H9 (cell line): ENCODE measurements at regions not wholly inside any gene's neighbourhood (a gene's known extent, or its start where the extent isn't known, plus 50 kb on each side); places are given as distances from the start of the nearest gene placed in this dataset.

Source experiments
- DNase-seq: peaks from one replicate; pipeline ENCODE4 v3.0.0-alpha.2; 2017
- H2AFZ ChIP-seq: one replicate; pipeline ENCODE4 v1.6.1; 2013; ENCODE audit warnings: mild to moderate bottlenecking, low read length, control low read depth, moderate library complexity
- H2AK5ac ChIP-seq: 2 replicates; pipeline ENCODE4 v1.6.1; 2013; ENCODE audit warnings: low read length, control low read depth, mixed read lengths; ENCODE audit not compliant: insufficient read length
- H2BK120ac ChIP-seq: one replicate; pipeline ENCODE4 v1.6.1; 2013; ENCODE audit warnings: low read depth, mild to moderate bottlenecking, low read length, control low read depth, inconsistent platforms; ENCODE audit not compliant: poor library complexity, severe bottlenecking
- H2BK12ac ChIP-seq: 2 replicates; pipeline ENCODE4 v1.6.1; 2013; ENCODE audit warnings: low read length, control low read depth, mixed read lengths, low read depth; ENCODE audit not compliant: insufficient read length
- H2BK15ac ChIP-seq: 2 replicates; pipeline ENCODE4 v1.6.1; 2013; ENCODE audit warnings: low read depth, low read length, control low read depth
- H2BK20ac ChIP-seq: one replicate; pipeline ENCODE4 v1.6.1; 2013; ENCODE audit warnings: low read depth, mild to moderate bottlenecking, low read length, control low read depth, inconsistent platforms; ENCODE audit not compliant: poor library complexity, severe bottlenecking
- H2BK5ac ChIP-seq: 2 replicates; pipeline ENCODE4 v1.6.1; 2013; ENCODE audit warnings: low read length, control low read depth, mixed read lengths; ENCODE audit not compliant: insufficient read length
- H3K14ac ChIP-seq: 2 replicates; pipeline ENCODE4 v1.6.1; 2013; ENCODE audit warnings: low read length, control low read depth; ENCODE audit not compliant: insufficient read depth
- H3K18ac ChIP-seq: 2 replicates; pipeline ENCODE4 v1.6.1; 2013; ENCODE audit warnings: low read depth, mild to moderate bottlenecking, mixed read lengths, low read length, control low read depth; ENCODE audit not compliant: insufficient read length
- H3K23ac ChIP-seq: 2 replicates; pipeline ENCODE4 v1.6.1; 2013; ENCODE audit warnings: low read length, control low read depth, mixed read lengths, low read depth; ENCODE audit not compliant: insufficient read length
- H3K23me2 ChIP-seq: 2 replicates; pipeline ENCODE4 v1.6.1; 2013; ENCODE audit warnings: low read depth, mild to moderate bottlenecking, mixed read lengths, low read length, control low read depth; ENCODE audit not compliant: insufficient read length, poor library complexity, severe bottlenecking
- H3K27ac ChIP-seq: 2 replicates; pipeline ENCODE4 v1.5.1; 2013; ENCODE audit warnings: low read length, control low read depth, mixed read lengths, low read depth; ENCODE audit not compliant: insufficient read length
- H3K27me3 ChIP-seq: 2 replicates; pipeline ENCODE4 v1.6.1; 2013; ENCODE audit warnings: low read length, control low read depth, inconsistent platforms; ENCODE audit not compliant: insufficient read depth
- H3K4ac ChIP-seq: 2 replicates; pipeline ENCODE4 v1.6.1; 2013; ENCODE audit warnings: low read depth, mild to moderate bottlenecking, control low read depth, inconsistent platforms, low read length, moderate library complexity
- H3K4me1 ChIP-seq: 2 replicates; pipeline ENCODE4 v1.6.1; 2013; ENCODE audit warnings: low read length, control low read depth, inconsistent platforms; ENCODE audit not compliant: insufficient read depth
- H3K4me2 ChIP-seq: 2 replicates; pipeline ENCODE4 v1.6.1; 2013; ENCODE audit warnings: low read length, control low read depth, mixed read lengths; ENCODE audit not compliant: insufficient read length, insufficient read depth
- H3K56ac ChIP-seq: 2 replicates; pipeline ENCODE4 v1.6.1; 2013; ENCODE audit warnings: low read depth, mild to moderate bottlenecking, mixed read lengths, low read length, control low read depth; ENCODE audit not compliant: insufficient read length
- H3K79me1 ChIP-seq: 2 replicates; pipeline ENCODE4 v1.6.1; 2013; ENCODE audit warnings: low read depth, mild to moderate bottlenecking, moderate library complexity, low read length, control low read depth, inconsistent platforms; ENCODE audit not compliant: insufficient read depth, poor library complexity, severe bottlenecking
- H3K79me2 ChIP-seq: 2 replicates; pipeline ENCODE4 v1.6.1; 2013; ENCODE audit warnings: low read length, control low read depth, inconsistent platforms; ENCODE audit not compliant: insufficient read depth
- H3K9ac ChIP-seq: 2 replicates; pipeline ENCODE4 v1.6.1; 2013; ENCODE audit warnings: low read length, control low read depth, mixed read lengths; ENCODE audit not compliant: insufficient read length; ENCODE audit errors: extremely low read depth
- H3K9me3 ChIP-seq: one replicate; pipeline ENCODE4 v1.6.1; 2013; ENCODE audit warnings: low read depth, low read length, inconsistent platforms; ENCODE audit not compliant: control insufficient read depth
- H3T11ph ChIP-seq: one replicate; pipeline ENCODE4 v1.6.1; 2013; ENCODE audit warnings: mild to moderate bottlenecking, low read length, control low read depth, inconsistent platforms
- H4K20me1 ChIP-seq: one replicate; pipeline ENCODE4 v1.6.1; 2013; ENCODE audit not compliant: control insufficient read depth, insufficient read length, insufficient read depth
- H4K5ac ChIP-seq: 2 replicates; pipeline ENCODE4 v1.6.1; 2013; ENCODE audit warnings: low read depth, mild to moderate bottlenecking, mixed read lengths, low read length, control low read depth; ENCODE audit not compliant: insufficient read length
- H4K8ac ChIP-seq: replicated peaks from 2 replicates; pipeline ENCODE4 v1.6.1; 2013; ENCODE audit warnings: low read length, control low read depth, mixed read lengths, low read depth; ENCODE audit not compliant: insufficient read length
- H4K91ac ChIP-seq: 2 replicates; pipeline ENCODE4 v1.6.1; 2013; ENCODE audit warnings: low read depth, mild to moderate bottlenecking, moderate library complexity, mixed read lengths, low read length, control low read depth; ENCODE audit not compliant: insufficient read length
- H3K27ac Mint-ChIP-seq, 3 experiments: 2 replicates in 2 of 3; 3 replicates in 1 of 3; pipeline ENCODE4 v1.8.0; 2020 to 2021; ENCODE audit warnings: mixed read lengths in 3 of 3, mild to moderate bottlenecking in 1 of 3, moderate library complexity in 1 of 3
- H3K27me3 Mint-ChIP-seq: 2 replicates; pipeline ENCODE4 v1.8.0; 2021; ENCODE audit warnings: low read depth, mild to moderate bottlenecking, moderate library complexity, mixed read lengths
- H3K36me3 Mint-ChIP-seq, 3 experiments: 2 replicates in 2 of 3; 3 replicates in 1 of 3; pipeline ENCODE4 v1.8.0; 2020 to 2021; ENCODE audit warnings: low read depth in 3 of 3, mixed read lengths in 3 of 3; ENCODE audit not compliant: insufficient read depth in 1 of 3
- H3K4me1 Mint-ChIP-seq, 2 experiments: 2 replicates each; pipeline ENCODE4 v1.8.0; 2020; ENCODE audit warnings: mixed read lengths in 2 of 2
- H3K4me3 Mint-ChIP-seq, 2 experiments: 2 replicates in 1 of 2; 3 replicates in 1 of 2; pipeline ENCODE4 v1.8.0; 2020 to 2021; ENCODE audit warnings: mild to moderate bottlenecking in 2 of 2, mixed read lengths in 2 of 2, moderate library complexity in 1 of 2
- H3K9me3 Mint-ChIP-seq, 2 experiments: 2 replicates in 1 of 2; 3 replicates in 1 of 2; pipeline ENCODE4 v1.8.0; 2020; ENCODE audit warnings: mild to moderate bottlenecking in 2 of 2, mixed read lengths in 2 of 2, moderate library complexity in 1 of 2
- WGBS: extraction: QIAGEN DNeasy Blood & Tissue Kit; methylation state at CpG from one replicate; pipeline ENCODE4 v1.1.7; 2013; ENCODE audit warnings: missing lambda C conversion rate, low lambda C conversion rate, mixed read lengths; ENCODE audit not compliant: insufficient read length; ENCODE audit errors: extremely low coverage; 5-methylcytosine and 5-hydroxymethylcytosine counted together
- TF ChIP-seq, protein P1 (sequence below): fragments of 200-600 bp; sonication (generic); conservative IDR thresholded peaks from 3 replicates; pipeline ENCODE4 v1.8.0; 2021; ENCODE audit warnings: antibody characterized with exemption, mild to moderate bottlenecking

DNA sequence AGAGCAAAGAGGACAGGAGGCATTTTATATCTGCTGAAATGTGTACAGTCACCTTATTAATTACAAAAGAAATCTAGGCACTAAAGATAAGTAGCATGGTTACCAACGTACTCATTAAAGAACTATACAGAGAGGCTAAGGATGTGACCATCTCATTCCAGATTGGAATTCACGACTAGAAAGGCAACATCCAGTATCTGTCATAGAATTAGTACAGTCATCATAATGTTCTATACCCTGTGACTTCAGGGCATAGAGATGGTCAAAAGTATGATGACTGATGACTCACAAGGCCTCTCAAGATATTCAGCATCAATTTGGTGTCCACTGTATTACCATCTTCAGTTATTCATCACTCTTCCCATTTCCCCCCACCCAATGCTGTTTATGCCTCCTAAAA is 144.0 kb upstream of the PLEKHG7 start:
- no peak overlapping the region for H3K9ac ChIP-seq
- H3K4me3 Mint-ChIP-seq, result no peak overlapping the region
- no peak overlapping the region for H2BK5ac ChIP-seq
- H3K27ac ChIP-seq, result no peak overlapping the region
- peaks cover 8 to 9% of the 10 kb centered on the region in 2 experiments; a peak in 3 of 4 replicates for H3K4me1 Mint-ChIP-seq
- no peaks in the 10 kb centered on the region; the same call in 1 of the 2 replicates for H3K4me1 ChIP-seq
- H3K23ac ChIP-seq, result no peak overlapping the region
- H2AFZ ChIP-seq, result no peak overlapping the region
- no peaks in the 10 kb centered on the region for H4K20me1 ChIP-seq
- no peak for DNase-seq
- no peak overlapping the region for H4K91ac ChIP-seq
- H3K36me3 Mint-ChIP-seq, result no peaks in the 10 kb centered on the region
- no peaks in the 10 kb centered on the region for H3K23me2 ChIP-seq
- H3K9me3 ChIP-seq, result no peaks in the 10 kb centered on the region
- no peak overlapping the region for H2BK120ac ChIP-seq
- no peak overlapping the region for H3K14ac ChIP-seq
- no peak overlapping the region for H2BK12ac ChIP-seq
- no peaks in the 10 kb centered on the region for H3K9me3 Mint-ChIP-seq
- H4K8ac ChIP-seq, result no peak overlapping the region
- H3K79me1 ChIP-seq, result no peaks in the 10 kb centered on the region
- H3K79me2 ChIP-seq, result no peaks in the 10 kb centered on the region
- no peak overlapping the region for H3K18ac ChIP-seq
- H2BK15ac ChIP-seq, result no peak overlapping the region
- TF ChIP-seq, protein P1, sequence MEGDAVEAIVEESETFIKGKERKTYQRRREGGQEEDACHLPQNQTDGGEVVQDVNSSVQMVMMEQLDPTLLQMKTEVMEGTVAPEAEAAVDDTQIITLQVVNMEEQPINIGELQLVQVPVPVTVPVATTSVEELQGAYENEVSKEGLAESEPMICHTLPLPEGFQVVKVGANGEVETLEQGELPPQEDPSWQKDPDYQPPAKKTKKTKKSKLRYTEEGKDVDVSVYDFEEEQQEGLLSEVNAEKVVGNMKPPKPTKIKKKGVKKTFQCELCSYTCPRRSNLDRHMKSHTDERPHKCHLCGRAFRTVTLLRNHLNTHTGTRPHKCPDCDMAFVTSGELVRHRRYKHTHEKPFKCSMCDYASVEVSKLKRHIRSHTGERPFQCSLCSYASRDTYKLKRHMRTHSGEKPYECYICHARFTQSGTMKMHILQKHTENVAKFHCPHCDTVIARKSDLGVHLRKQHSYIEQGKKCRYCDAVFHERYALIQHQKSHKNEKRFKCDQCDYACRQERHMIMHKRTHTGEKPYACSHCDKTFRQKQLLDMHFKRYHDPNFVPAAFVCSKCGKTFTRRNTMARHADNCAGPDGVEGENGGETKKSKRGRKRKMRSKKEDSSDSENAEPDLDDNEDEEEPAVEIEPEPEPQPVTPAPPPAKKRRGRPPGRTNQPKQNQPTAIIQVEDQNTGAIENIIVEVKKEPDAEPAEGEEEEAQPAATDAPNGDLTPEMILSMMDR, result no peak
- H3K27ac Mint-ChIP-seq, result no peak overlapping the region
- H2AK5ac ChIP-seq, result no peak overlapping the region
- no peak overlapping the region for H3K4me2 ChIP-seq
- no peak overlapping the region for H2BK20ac ChIP-seq
- H4K5ac ChIP-seq, result no peak overlapping the region
- H3K27me3 ChIP-seq, result no peaks in the 10 kb centered on the region
- no peak overlapping the region for H3K4ac ChIP-seq
- H3K27me3 Mint-ChIP-seq, result no peaks in the 10 kb centered on the region
- H3T11ph ChIP-seq, result no peak overlapping the region
- H3K56ac ChIP-seq, result no peak overlapping the region
- whole genome bisulfite sequencing, result no CpG with 5 or more reads among the region's 2 CpGs
